Fibroblast of the conjunctiva (primary cell): ENCODE measurements at regions not wholly inside any gene's neighbourhood (a gene's known extent, or its start where the extent isn't known, plus 50 kb on each side); places are given as distances from the start of the nearest gene placed in this dataset.

Experiments used
- DNase-seq: peaks from one replicate; pipeline ENCODE4 v3.0.0-alpha.2; 2010; ENCODE audit warnings: low read depth

GRCh38 chr2:188851311-188851710, 122.9 kb upstream of the COL3A1 start:
- no peak for DNase-seq

- no peak for DNase-seq
These were observed 122.3 kb upstream of the COL3A1 start for GRCh38 chr2:188851826-188852225.

GRCh38 chr2:188852772-188853171, 121.4 kb upstream of the COL3A1 start:
- DNase-seq = peak; percentile 43

GRCh38 chr2:188853307-188853706, 120.9 kb upstream of the COL3A1 start:
- peak; percentile 97 for DNase-seq

- no peak for DNase-seq
These were observed 108.5 kb upstream of the COL3A1 start for GRCh38 chr2:188865681-188866080.

- no peak for DNase-seq
These were observed 104.6 kb upstream of the COL3A1 start for GRCh38 chr2:188869550-188869949.

- DNase-seq = peak; percentile 57
These were observed 103.9 kb upstream of the COL3A1 start for GRCh38 chr2:188870289-188870688.

- no peak for DNase-seq
These were observed 99.1 kb upstream of the COL3A1 start for GRCh38 chr2:188875104-188875503.

- peak; percentile 28 for DNase-seq
These were observed 95.5 kb upstream of the COL3A1 start for GRCh38 chr2:188878716-188879115.

- no peak for DNase-seq
These were observed 93.4 kb upstream of the COL3A1 start for GRCh38 chr2:188880740-188881139.

- no peak for DNase-seq
These were observed 92.7 kb upstream of the COL3A1 start for GRCh38 chr2:188881434-188881833.

GRCh38 chr2:188884046-188884445, 90.1 kb upstream of the COL3A1 start:
- peak; percentile 70 for DNase-seq

- peak; percentile 43 for DNase-seq
These were observed 89.7 kb upstream of the COL3A1 start for GRCh38 chr2:188884517-188884916.

GRCh38 chr2:188889187-188889586, 85.0 kb upstream of the COL3A1 start:
- DNase-seq = no peak

GRCh38 chr2:188890755-188891154, 83.4 kb upstream of the COL3A1 start:
- DNase-seq = no peak

- DNase-seq = no peak
These were observed 81.5 kb upstream of the COL3A1 start for GRCh38 chr2:188892636-188893035.

- no peak for DNase-seq
These were observed 80.2 kb upstream of the COL3A1 start for GRCh38 chr2:188893972-188894371.

- DNase-seq = no peak
These were observed 79.2 kb upstream of the COL3A1 start for GRCh38 chr2:188894979-188895378.

- DNase-seq = peak; percentile 79
These were observed 77.1 kb upstream of the COL3A1 start for GRCh38 chr2:188897096-188897495.

GRCh38 chr2:188898261-188898660, 75.9 kb upstream of the COL3A1 start:
- DNase-seq = no peak

GRCh38 chr2:188902901-188903491, 71.2 kb upstream of the COL3A1 start:
- DNase-seq = peak; percentile 31

GRCh38 chr2:188903740-188904139, 70.4 kb upstream of the COL3A1 start:
- DNase-seq = no peak

GRCh38 chr2:188909036-188909435, 65.1 kb upstream of the COL3A1 start:
- no peak for DNase-seq

GRCh38 chr2:188916736-188917135, 57.4 kb upstream of the COL3A1 start:
- no peak for DNase-seq

- no peak for DNase-seq
These were observed 56.5 kb upstream of the COL3A1 start for GRCh38 chr2:188917632-188918031.
